ENCODE measurements at regions not wholly inside any gene's neighbourhood (a gene's known extent, or its start where the extent isn't known, plus 50 kb on each side); places are given as distances from the start of the nearest gene placed in this dataset.

DNA sequence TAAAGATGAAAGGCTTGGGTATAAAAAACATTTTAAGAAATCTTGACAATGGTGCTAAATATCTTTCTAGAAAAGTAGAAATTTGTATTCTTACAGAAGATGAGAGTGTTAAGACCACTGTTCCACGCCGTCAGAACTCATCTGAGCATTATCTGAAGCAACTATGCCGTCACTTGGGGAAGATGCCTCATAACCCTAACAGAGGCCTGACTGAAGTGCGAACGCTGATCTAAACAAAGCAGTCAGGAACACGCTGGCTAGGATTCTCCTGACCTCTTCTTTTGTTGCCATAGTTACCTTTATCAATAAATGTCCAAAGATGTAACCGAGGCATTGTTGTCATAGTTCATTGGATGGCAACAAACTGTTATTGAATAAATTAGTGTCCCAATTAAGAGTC lies 612.4 kb downstream of the LTN1 start:
- H3K4me3 ChIP-seq (ENCODE audit: low read depth, low read length) = no peak overlapping the region
- TF ChIP-seq, protein P1, sequence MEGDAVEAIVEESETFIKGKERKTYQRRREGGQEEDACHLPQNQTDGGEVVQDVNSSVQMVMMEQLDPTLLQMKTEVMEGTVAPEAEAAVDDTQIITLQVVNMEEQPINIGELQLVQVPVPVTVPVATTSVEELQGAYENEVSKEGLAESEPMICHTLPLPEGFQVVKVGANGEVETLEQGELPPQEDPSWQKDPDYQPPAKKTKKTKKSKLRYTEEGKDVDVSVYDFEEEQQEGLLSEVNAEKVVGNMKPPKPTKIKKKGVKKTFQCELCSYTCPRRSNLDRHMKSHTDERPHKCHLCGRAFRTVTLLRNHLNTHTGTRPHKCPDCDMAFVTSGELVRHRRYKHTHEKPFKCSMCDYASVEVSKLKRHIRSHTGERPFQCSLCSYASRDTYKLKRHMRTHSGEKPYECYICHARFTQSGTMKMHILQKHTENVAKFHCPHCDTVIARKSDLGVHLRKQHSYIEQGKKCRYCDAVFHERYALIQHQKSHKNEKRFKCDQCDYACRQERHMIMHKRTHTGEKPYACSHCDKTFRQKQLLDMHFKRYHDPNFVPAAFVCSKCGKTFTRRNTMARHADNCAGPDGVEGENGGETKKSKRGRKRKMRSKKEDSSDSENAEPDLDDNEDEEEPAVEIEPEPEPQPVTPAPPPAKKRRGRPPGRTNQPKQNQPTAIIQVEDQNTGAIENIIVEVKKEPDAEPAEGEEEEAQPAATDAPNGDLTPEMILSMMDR (IDR thresholded peaks at IDR 0.05; ENCODE audit: borderline replicate concordance, insufficient read depth, low read depth, low read length) = no peak

DNA sequence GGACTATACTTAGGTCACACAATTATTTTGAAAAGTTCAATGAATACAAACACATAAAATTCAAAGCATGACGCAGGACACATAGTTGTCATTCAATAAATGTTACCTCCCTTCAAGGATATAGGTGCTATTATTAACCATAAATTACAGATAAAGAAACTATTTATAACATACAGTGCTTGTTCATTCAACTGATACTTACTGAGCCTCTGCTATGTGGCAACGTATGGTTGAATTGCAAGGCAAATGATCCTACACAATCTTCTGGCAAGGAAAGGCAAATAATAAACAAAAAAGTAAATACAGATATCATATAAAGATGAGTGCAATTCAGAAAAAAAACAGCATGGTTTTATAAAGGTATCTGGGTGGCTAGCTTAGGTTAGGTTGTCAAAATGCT lies 614.7 kb downstream of the LTN1 start:
- H3K4me3 ChIP-seq (ENCODE audit: low read depth, low read length) = no peak overlapping the region
- TF ChIP-seq, protein P1 (IDR thresholded peaks at IDR 0.05; ENCODE audit: borderline replicate concordance, insufficient read depth, low read depth, low read length) = no peak

DNA sequence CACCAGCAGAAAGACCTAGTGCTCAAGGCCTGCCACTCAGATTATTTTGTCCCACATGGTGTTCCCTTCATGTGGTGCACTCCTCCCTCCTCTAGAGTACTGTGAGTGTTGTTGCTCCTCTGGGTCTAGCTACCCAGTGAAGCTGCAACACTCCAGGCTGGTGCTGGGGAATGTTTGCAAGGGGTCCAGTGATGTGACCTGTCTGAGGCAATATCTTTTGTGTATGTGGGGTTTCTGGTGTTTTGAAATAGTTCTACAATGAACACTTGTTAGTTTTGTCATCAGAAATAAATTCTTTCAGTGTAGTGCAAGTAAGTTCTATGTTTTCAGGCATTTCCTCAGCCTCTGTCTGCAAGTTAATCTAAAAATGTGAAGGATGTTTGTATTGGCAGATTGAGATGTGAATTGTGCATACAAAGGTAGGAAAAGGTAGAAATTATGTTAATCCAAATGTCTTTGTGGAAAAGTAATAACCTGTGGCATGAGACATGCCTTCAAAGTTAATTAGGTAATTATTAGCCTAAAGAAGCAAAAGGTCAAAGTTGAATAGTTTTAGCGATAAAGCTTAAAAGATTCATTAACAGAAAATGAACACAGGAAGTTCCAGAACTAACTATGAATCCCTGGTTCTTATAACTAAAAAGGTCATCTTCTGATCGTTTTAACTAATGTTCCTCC lies 616.8 kb downstream of the LTN1 start:
- no peak overlapping the region for H3K4me3 ChIP-seq (ENCODE audit: low read depth, low read length)
- TF ChIP-seq, protein P1 (IDR thresholded peaks at IDR 0.05; ENCODE audit: borderline replicate concordance, insufficient read depth, low read depth, low read length) = no peak

DNA sequence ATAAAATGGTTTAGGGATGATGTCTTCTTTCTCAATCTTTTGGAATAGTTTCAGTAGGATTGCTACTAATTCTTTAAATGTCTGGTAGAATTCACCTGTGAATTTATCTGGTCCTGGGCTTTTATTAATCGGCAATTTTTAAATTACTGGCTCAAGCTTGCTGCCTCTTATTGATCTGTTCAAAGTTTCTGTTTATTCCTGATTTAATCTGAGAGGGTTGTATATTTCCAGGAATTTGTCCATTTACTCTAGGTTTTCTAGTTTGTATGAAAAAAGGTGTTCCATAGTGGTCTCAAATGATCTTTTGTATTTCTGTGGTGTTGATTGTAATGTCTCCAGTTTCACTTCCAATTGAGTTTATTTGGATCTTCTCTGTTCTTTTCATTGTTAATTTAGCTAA lies 617.8 kb downstream of the LTN1 start:
- TF ChIP-seq, protein P1 (IDR thresholded peaks at IDR 0.05; ENCODE audit: borderline replicate concordance, insufficient read depth, low read depth, low read length) = no peak
- H3K4me3 ChIP-seq (ENCODE audit: low read depth, low read length) = no peak overlapping the region

DNA sequence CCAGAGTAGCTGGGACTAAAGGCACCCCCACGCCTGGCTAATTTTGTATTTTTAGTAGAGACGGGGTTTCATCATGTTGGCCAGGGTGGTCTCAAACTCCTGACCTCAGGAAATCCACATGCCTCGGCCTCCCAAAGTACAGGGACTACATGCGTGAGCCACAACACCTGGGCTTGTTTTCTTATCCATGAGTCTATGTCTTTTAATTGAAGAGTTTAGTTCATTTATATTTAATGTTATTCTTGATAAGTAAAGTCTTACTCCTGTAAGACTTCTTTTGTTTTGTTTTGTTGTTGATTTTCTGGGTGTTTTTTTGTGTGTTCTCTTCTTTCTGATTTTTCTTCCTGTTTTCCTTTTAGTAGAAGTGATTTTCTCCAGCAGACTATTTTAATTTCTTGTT lies 621.0 kb downstream of the LTN1 start:
- TF ChIP-seq, protein P1 (IDR thresholded peaks at IDR 0.05; ENCODE audit: borderline replicate concordance, insufficient read depth, low read depth, low read length) = no peak
- no peak overlapping the region for H3K4me3 ChIP-seq (ENCODE audit: low read depth, low read length)

DNA sequence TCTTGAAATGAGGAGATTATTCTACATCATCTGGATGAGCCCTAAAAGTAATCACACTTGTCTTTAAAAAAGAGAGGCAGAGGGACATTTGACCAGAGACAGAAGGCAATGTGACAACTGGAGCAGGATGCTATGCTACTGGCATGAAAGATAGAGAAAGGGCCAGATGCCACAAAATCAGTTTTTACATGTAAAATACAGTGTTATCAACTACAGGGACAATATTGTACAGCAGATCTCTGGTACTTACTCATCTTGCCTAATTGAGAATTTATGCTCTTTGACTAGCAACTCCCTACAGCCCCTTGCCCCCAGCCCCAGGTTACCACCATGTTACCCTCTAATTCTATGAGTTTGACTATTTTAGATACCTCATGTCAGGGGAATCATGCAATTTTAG lies 633.4 kb downstream of the LTN1 start:
- TF ChIP-seq, protein P1 (IDR thresholded peaks at IDR 0.05; ENCODE audit: borderline replicate concordance, insufficient read depth, low read depth, low read length) = no peak

DNA sequence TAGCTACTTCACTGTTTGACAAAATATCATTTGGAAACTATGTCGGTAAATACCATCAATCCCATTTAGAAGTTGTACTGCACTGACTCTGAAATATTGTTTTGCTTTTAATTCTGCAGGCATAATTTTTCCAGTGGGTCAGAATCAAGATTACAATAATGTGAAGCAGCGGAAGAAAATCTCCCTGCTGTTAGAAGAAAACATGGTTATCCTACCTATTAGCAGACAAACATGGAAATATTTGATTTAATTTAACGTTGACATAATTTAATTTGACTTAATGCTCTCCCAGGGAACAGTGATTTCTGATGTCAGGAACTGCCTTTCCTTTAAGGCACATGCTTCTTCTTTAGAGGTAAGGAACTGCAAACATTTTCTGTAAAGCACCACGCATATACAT lies 634.0 kb downstream of the LTN1 start:
- TF ChIP-seq, protein P1 (IDR thresholded peaks at IDR 0.05; ENCODE audit: borderline replicate concordance, insufficient read depth, low read depth, low read length) = no peak
- no peak overlapping the region for H3K4me3 ChIP-seq (ENCODE audit: low read depth, low read length)

More for the DNA sequence above, 633.4 kb downstream of the LTN1 start:
- no peak overlapping the region for H3K4me3 ChIP-seq (ENCODE audit: low read depth, low read length)
